ENCODE measurements at regions not wholly inside any gene's neighbourhood (a gene's known extent, or its start where the extent isn't known, plus 50 kb on each side); places are given as distances from the start of the nearest gene placed in this dataset.

- DNase-seq (no peak), ATAC-seq (no peak)
Observed at GRCh38 chr10:29033311-29033940, 255.4 kb upstream of the LYZL1 start.

- ATAC-seq (no peak), DNase-seq (no peak)
Observed at GRCh38 chr10:29034592-29034991, 254.3 kb upstream of the LYZL1 start.

GRCh38 chr10:29035721-29036120 is 253.1 kb upstream of the LYZL1 start:
- no peak for ATAC-seq

DNA sequence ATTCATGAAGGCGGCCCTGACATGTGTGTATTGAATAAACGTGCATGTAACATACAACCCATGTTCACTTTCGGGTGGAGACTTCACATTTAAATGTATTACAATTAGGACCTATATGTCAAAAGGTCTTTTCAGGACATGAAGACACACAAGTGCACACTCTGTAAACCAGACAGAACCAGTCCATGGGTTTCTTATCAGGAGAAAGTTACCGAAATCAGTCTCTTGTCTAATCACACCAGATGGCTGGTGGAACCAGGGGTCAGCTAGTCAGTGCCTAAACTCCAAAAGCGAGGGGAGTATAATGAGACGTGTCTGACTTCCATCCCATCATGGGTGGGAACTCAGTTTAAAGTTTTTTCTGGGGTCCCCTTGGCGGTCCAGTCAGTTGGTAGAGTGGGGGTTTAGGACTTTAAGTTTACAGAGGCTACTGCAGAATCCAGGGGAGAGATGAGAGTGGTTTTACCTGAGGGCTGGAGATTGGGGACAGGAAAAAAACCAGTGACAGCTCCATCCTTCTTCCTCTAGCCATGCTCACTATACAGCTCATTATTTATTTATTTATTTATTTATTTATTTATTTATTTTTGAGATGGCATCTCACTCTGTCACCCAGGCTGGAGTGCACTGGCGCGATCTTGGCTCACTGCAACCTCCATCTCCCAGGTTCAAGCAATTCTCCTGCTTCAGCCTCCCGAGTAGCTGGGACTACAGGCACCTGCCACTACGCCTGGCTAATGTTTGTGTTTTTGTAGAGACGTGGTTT is 251.3 kb upstream of the LYZL1 start:
- no peak for ATAC-seq
- no peak for DNase-seq

More at GRCh38 chr10:29035721-29036120, 253.1 kb upstream of the LYZL1 start:
- DNase-seq = no peak

- ATAC-seq (no peak), DNase-seq (no peak)
Observed at GRCh38 chr10:29039091-29039490, 249.8 kb upstream of the LYZL1 start.

- DNase-seq = no peak
Observed at GRCh38 chr10:29039677-29040189, 249.1 kb upstream of the LYZL1 start.

GRCh38 chr10:29041616-29042015 is 247.3 kb upstream of the LYZL1 start:
- DNase-seq (no peak), ATAC-seq (no peak)

More at GRCh38 chr10:29039677-29040189, 249.1 kb upstream of the LYZL1 start:
- no peak for ATAC-seq

DNA sequence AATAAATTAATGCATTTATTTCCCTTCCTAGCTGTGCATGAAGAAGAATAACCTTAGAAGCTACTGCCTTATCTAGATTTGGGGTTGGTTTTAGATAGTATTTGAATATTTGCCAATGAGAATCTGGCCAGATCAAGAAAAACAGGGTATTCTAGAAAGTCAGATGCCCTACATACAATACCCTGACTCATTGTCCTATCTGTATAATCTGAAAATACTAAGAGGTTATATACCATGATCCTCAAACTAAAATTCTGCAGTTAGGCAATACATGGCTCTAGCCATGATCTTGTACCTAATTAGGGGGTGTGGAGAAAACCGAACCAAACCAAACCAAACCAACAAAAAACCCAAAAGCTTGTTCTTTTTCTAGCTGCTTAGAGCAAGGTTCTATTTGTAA is 240.4 kb upstream of the LYZL1 start:
- ATAC-seq (no peak), DNase-seq (no peak)

- DNase-seq = no peak
- ATAC-seq = no peak
Observed at GRCh38 chr10:29050081-29050480, 238.8 kb upstream of the LYZL1 start.

DNA sequence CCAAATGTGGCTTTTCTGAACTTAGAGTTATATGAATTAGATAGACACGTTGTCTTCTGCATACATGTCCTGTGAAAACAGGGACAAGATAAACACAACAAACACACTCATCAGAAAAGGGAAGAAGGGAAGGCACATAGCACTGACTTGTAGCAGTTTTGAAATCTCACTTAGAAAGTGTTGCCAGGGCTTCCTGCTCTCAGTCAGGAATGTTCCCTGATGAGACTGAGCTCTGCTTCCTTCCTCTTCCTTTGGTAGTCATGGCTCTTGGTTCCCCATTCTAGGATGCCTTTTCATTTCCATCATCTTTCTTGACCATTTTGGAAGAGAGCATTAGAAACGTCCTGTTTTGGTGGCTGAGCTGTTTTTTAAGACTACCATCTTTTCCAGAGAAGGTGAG is 233.8 kb upstream of the LYZL1 start:
- DNase-seq = no peak
- ATAC-seq = no peak

- DNase-seq = no peak
- ATAC-seq = no peak
Observed at GRCh38 chr10:29056729-29057128, 232.1 kb upstream of the LYZL1 start.

DNA sequence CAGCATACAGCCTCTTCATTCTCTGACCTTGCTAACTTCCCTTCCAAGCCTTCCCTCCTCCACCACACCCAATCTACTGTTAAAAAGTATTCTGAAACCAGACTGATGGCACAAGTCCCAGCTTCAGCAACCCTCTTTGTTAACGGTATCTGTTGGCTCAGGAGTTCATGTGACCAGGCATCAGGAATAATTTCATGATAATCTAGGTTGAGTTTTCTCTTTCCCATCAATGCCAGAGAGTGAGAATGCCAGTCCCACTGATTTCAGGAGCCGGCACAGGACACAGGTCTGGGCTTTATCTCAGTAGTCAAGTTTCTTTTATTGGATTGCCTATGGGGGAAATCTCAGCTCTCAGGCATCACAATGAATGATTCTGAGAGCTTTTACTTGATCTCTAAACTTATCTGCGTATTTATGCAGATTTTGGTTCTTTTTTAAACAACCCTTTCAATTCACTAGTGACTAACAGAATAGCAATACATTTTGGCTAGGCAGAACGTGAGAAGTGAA is 231.0 kb upstream of the LYZL1 start:
- no peak for ATAC-seq
- DNase-seq = no peak

DNA sequence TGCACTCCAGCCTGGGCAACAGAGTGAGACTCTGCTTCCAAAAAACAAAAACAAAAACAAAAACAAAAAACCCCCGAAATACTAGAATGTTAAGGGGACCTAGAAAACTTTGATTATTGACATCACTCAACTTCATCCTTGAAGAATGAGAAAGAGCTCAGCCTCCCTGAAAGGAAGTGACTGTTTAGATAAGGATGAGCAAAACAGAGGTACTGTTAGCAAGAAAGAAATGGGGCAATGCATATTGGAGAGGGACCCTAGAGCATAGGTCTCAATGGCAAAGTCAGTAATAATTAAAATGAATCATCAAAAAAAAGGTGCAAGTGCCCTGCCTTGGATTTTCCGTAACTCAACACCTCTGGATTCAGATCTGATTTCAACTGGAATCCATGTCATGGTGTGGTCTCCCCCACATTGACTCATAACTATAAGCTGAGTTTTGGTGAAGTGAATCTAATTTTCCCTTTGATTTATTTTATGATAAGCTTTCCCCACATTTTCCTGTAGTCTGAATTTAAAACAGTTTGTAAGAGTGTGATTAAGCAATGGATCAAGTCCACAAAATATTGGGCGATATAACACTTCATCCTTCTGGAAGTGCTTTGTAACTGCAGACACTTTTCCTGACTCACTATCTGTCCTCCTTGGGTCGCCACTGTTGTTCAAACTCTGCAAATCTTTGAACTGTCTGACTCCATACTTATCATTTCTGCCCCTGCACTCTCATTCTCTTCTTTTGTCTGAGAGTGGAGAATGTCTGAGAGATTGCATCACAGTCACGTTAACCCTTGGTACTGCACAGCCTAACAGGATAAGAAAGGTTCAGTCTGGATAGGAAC is 224.8 kb upstream of the LYZL1 start:
- DNase-seq (no peak), ATAC-seq (no peak)

GRCh38 chr10:29064680-29065079 is 224.2 kb upstream of the LYZL1 start:
- ATAC-seq = no peak

DNA sequence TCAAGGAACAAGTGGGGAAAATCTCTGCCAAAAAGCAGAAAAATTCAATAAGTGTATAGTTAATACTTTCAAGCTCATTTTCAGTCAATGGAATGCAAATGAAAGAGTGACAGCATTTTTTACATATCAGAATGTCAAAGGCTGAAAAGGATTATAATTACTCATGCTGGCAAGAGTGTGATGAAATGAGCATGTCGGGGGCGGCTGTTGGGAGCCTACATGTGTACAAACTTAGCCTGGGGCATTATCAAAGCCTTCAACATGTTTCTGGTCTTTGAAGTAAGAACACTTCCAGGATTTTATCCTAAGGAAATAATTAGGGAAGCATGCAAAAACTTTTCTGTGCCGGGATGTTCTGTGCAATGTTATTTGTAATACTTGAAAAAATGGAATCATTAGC is 221.7 kb upstream of the LYZL1 start:
- no peak for ATAC-seq

More at GRCh38 chr10:29064680-29065079, 224.2 kb upstream of the LYZL1 start:
- DNase-seq = no peak

DNA sequence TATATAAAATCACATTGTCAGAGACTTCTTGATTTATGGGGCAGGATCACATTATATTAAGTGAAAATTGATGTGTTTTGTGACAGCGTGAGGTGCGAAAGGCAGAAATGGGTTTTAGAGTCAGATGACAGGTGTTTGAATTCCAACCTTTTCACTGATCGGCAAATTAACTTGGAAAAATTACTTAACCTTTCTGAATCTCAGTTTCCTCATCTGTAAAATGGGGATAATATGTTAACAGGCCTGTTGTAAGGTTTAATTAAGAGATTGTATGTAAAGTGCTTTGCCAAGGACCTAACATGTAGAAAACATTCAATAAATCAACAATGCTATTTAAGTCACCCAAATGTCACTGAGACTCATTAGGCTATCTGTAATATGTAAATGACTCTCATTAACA is 221.2 kb upstream of the LYZL1 start:
- DNase-seq = no peak
- ATAC-seq = no peak

More for the DNA sequence above, 221.7 kb upstream of the LYZL1 start:
- no peak for DNase-seq

- DNase-seq (no peak), ATAC-seq (no peak)
Observed at GRCh38 chr10:29068302-29068701, 220.6 kb upstream of the LYZL1 start.

DNA sequence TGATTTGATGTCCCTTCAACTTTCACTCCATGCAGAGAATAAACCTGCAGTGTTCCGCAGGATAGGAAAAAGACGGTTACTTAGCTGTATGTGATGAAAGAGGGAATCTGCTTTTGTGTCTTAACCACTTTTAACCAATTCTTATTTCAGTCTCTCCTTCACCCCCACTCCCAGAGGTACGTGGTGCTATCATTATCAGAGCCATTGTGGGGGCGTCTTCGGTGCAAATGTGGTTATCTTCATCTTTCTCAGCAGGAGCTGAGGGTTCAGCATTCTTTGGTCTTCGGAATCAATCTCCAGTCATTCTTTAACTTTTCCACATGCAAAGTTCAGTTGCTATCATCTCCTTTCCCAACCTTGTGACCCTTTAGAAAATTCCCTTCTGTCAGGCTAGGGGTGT is 219.9 kb upstream of the LYZL1 start:
- no peak for ATAC-seq
- DNase-seq = no peak

DNA sequence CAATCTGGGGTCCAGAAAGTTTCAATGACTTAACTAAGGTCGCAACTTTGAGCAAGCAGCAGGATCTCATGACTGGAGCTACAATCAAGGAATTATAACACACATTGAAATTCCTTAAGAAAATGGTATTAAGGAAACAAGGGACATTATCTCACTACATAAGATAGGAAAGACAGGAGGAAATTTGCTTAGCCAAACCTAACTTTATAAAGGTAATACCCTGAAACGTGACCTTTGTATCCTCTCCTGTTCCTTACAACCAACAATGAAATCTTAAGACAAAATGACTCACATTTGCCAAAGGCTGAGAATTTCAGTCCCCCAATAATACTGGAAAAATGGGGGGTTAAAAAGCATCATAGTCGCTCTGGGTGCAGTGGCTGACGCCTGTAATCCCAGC is 218.9 kb upstream of the LYZL1 start:
- DNase-seq (no peak), ATAC-seq (no peak)

DNA sequence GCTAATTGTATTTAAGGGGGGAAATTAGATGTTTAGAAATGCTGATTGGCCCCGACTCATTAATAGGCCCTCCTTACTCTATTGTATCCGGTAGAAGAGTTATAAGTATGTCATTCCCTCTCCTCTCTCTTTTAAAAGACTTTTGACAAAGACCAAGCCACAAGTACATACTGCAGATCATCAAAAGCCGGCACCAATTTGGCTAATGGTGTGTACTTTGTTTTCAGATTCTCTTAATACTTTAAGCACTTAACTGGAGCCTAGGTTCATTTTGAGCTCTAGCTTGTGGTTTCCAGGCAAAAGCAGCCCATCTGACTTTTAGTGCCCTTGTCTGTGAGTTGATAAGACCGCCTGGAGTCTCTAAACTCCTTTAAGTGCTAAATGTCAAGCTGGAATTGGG is 210.0 kb upstream of the LYZL1 start:
- DNase-seq = no peak

GRCh38 chr10:29081231-29081630 is 207.6 kb upstream of the LYZL1 start:
- no peak for ATAC-seq

More for the DNA sequence above, 210.0 kb upstream of the LYZL1 start:
- ATAC-seq = no peak

DNA sequence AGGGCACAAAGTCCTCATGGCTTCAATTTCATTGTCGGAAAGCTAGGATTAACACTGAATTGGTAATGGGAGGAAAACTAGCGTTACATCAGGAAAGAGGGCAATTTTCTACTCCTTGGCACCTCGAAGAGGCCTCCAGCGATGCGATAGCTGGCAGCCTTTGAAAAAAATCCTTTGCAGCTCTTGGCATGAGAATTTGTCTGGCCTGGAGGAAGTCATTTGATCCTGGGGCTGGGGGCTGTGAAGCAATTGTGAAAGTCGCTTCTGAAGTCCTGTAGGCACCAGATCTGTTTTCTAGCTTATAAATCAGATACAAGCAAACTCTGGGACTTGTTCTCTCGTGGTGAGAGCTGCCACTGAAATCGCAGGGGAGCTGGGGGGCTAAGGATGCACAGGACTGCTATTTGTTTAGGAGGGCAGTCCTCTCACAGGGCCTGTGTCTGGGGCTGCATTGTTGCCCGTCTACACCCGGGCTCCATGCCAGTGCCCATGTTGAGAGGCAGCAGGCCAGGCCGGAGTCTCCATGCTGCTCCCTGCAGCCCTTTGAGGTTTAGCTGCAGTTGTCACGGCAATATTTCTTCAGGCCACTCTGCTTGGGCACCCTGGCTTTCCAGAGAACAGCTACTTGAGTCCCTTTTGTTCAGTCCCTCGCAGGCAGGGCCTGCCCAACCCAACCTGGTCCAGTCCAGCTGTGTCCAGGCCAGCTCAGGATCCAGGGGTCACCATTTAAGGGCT is 206.8 kb upstream of the LYZL1 start:
- DNase-seq (no peak), ATAC-seq (no peak)

More at GRCh38 chr10:29081231-29081630, 207.6 kb upstream of the LYZL1 start:
- no peak for DNase-seq

All from stimulated activated naive CD8-positive, alpha-beta T cell treated with anti-CD3 and anti-CD28 coated beads, Interleukin-15, Interleukin-2, amounts not matched to agents 100 U/mL and 50 U/mL, for 24 hours (primary cell).